GM21737 (cell line): ENCODE measurements at regions not wholly inside any gene's neighbourhood (a gene's known extent, or its start where the extent isn't known, plus 50 kb on each side); places are given as distances from the start of the nearest gene placed in this dataset.

ENCODE experiments used
- ATAC-seq: cut with Tn5 transposase; IDR thresholded peaks from one replicate; pipeline ENCODE4 v1.9.1; 2021; ENCODE audit warnings: mild to moderate bottlenecking, moderate library complexity; ENCODE audit not compliant: unreplicated experiment

DNA sequence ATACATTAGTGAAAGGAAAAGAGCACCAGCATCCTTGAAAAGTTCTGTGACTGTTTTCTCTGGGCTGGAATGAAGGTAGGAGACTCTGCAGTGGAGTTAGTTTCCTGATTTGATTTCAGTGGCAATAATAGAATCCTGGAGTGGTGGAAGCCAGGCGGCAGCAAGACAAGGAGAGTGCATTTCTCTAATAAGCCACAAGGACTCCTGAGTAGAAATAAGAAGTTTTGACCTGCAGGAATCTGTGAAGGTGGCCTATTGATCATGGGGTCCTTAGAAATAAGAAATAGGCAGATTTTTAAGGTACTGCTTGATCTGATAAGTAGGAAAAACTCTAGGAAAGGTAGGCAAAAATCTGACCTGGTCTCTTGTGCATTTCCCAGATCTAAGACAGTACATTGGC, 68.4 kb upstream of the ELOVL5 start:
- ATAC-seq, result no peak

GRCh38 chr6:53413326-53413725, 64.6 kb upstream of the ELOVL5 start:
- no peak for ATAC-seq

- ATAC-seq, result no peak
Measured at GRCh38 chr6:53412751-53413150, 64.0 kb upstream of the ELOVL5 start.

GRCh38 chr6:53412021-53412715, 63.4 kb upstream of the ELOVL5 start:
- no peak for ATAC-seq

DNA sequence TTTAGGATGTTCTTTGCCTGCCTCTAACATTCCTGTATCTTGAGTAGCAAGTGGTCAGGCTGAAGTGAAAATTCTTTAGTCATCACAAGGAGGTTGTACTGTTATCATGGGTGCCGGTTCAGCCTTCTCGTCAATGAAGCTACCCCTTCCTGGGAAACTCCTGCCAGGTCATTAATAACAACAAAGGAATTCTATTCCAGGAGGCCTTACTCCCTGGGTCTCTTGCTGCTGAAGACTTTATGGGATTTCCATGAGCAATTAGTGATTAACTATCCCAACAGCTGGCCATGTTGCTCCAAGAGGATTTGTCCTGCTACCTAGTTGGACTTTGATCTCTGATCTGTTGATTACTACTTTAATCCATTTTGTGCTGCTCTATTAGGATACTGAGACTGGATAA, 62.7 kb upstream of the ELOVL5 start:
- ATAC-seq, result no peak

- ATAC-seq, result peak; percentile 93
Measured at GRCh38 chr6:53410508-53411258, 61.9 kb upstream of the ELOVL5 start.

DNA sequence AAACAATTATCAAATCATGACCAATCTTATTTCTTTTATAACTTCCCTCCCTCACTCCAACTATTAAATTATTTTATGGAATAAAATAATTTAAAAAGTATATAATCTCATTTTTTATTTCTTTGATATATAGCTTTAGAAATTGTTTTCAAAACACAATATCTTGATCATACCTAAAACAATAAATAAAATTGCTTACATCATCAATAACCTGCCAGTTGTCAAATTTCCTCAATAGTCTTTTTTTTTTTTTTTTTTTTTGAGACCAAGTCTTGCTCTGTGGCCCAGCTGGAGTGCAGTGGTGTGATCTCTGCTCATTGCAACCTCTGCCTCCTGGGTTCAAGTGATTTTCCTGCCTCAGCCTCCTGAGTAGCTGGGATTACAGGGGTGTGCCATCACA, 60.1 kb upstream of the ELOVL5 start:
- no peak for ATAC-seq

- no peak for ATAC-seq
Measured at GRCh38 chr6:53399027-53399344, 50.2 kb upstream of the ELOVL5 start.

DNA sequence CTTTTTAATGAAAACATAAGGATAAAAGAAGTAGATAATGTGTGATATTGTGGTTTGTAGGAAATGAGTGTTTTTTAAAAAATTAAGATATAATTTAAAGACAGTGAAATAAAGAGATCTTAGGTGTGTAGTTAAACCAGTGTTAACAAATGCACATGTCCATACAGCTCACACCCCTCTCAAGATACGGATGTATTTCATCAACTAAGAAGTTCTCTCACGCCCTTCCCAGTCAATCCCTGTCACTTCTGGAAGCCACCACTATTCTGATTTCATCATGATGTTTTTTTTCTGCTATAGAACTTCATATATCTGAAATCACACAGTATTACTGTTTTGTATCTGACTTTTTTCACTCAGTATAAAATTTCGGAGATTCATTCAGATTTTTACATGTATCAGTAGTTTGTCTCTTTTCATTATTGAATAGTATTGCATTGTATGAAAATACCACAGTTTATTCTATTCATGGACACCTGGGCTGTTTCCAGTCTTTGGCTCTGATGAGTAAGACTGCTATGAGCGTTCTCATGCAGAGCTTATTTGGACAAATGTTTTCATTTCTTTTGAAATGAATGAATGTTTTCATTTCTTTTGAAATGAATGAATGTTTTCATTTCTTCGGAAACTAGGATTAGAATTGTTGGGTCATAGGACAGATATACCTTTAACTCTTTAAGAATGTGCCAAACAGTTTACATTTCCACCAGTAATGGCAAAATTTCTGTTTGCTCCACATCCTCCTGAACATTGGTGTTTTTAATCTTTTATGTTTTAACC, 49.7 kb upstream of the ELOVL5 start:
- ATAC-seq, result no peak
